Suprapubic skin (tissue), 4 donors: ENCODE measurements at regions not wholly inside any gene's neighbourhood (a gene's known extent, or its start where the extent isn't known, plus 50 kb on each side); places are given as distances from the start of the nearest gene placed in this dataset.

Experiments used
- EP300 ChIP-seq: sonication (generic); formaldehyde crosslinking; IDR thresholded peaks from one replicate; pipeline ENCODE4 v1.6.1; 2017; ENCODE audit warnings: antibody characterized with exemption
- POLR2A ChIP-seq, 2 donors: fragments of 450-650 bp; IDR thresholded peaks; one replicate each; pipeline ENCODE4 v1.6.1; 2017; ENCODE audit warnings: antibody characterized with exemption in 2 of 2, mild to moderate bottlenecking in 2 of 2, moderate library complexity in 2 of 2
- POLR2AphosphoS5 ChIP-seq, 3 donors: sonication (generic); formaldehyde crosslinking; IDR thresholded peaks; one replicate each; pipeline ENCODE4 v1.6.1; 2017; ENCODE audit warnings: antibody characterized with exemption in 3 of 3
- TF ChIP-seq, protein P1 (sequence below), 2 donors: fragments of 200-600 bp in 1 of 2; fragments of 450-650 bp in 1 of 2; sonication (generic) in 1 of 2; IDR thresholded peaks; one replicate each; pipeline ENCODE4 v1.5.1; 2016 to 2019; ENCODE audit warnings: antibody characterized with exemption in 2 of 2, mild to moderate bottlenecking in 1 of 2, moderate library complexity in 1 of 2

DNA sequence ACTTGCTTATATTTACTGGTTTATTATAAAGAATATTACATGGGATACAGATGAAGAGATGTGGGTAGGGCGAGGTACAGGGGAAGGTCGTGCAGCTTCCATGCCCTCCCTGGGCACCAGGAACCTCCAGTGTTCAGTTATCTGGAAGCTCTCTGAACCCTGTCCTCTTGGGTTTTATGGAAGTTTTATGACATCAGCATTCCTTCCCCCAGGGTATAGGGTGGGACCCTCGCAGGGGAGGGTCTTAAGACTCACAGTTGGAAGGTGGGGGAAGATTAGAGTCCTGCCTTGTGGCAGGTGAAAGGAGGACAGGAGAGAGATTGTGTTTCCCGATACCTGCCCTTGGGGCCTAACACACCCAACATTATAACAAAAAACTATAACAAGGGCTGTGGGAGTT, 71.8 kb upstream of the NPAS1 start:
- TF ChIP-seq, protein P1, sequence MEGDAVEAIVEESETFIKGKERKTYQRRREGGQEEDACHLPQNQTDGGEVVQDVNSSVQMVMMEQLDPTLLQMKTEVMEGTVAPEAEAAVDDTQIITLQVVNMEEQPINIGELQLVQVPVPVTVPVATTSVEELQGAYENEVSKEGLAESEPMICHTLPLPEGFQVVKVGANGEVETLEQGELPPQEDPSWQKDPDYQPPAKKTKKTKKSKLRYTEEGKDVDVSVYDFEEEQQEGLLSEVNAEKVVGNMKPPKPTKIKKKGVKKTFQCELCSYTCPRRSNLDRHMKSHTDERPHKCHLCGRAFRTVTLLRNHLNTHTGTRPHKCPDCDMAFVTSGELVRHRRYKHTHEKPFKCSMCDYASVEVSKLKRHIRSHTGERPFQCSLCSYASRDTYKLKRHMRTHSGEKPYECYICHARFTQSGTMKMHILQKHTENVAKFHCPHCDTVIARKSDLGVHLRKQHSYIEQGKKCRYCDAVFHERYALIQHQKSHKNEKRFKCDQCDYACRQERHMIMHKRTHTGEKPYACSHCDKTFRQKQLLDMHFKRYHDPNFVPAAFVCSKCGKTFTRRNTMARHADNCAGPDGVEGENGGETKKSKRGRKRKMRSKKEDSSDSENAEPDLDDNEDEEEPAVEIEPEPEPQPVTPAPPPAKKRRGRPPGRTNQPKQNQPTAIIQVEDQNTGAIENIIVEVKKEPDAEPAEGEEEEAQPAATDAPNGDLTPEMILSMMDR (IDR thresholded peaks at IDR 0.05) = no peak
- no peak for TF ChIP-seq EP300
- TF ChIP-seq POLR2A (IDR thresholded peaks at IDR 0.05) = no peak
- no peak for TF ChIP-seq POLR2AphosphoS5 (IDR thresholded peaks at IDR 0.05)
